ENCODE measurements at regions not wholly inside any gene's neighbourhood (a gene's known extent, or its start where the extent isn't known, plus 50 kb on each side); places are given as distances from the start of the nearest gene placed in this dataset.

- no peaks in the 10 kb centered on the region for H3K36me3 ChIP-seq
- no peaks in the 10 kb centered on the region for H3K9me3 ChIP-seq
- no peaks in the 10 kb centered on the region for H3K4me1 ChIP-seq
- no peak overlapping the region for H3K4me3 ChIP-seq
- H3K27ac ChIP-seq, result no peak overlapping the region
- 58 to 69% methylated on average over 19 to 28 of the region's 28 CpGs for WGBS, 2 donors
- no peak for DNase-seq
- ATAC-seq (ENCODE audit: low FRiP score in 2 of 2), result no peak
- no peak for TF ChIP-seq CTCF (IDR thresholded peaks at IDR 0.05)
- TF ChIP-seq POLR2A (IDR thresholded peaks at IDR 0.05), result no peak
- no peak for TF ChIP-seq EP300 (IDR thresholded peaks at IDR 0.05)
- TF ChIP-seq POLR2AphosphoS5 (IDR thresholded peaks at IDR 0.05), result no peak
- H3K27me3 ChIP-seq, result no peaks in the 10 kb centered on the region
Observed at GRCh38 chr7:101699881-101700823, 71.1 kb upstream of the MYL10 start.

- Histone ChIP-seq H3K4me3 (no peak overlapping the region), H3K27me3 (no peaks in the 10 kb centered on the region), H3K36me3 (no peaks in the 10 kb centered on the region), H3K4me1 (no peaks in the 10 kb centered on the region), H3K9me3 (no peaks in the 10 kb centered on the region), H3K27ac (no peak overlapping the region)
- TF ChIP-seq EP300 (IDR thresholded peaks at IDR 0.05), result no peak
- TF ChIP-seq POLR2A (IDR thresholded peaks at IDR 0.05), result no peak
- no peak for TF ChIP-seq POLR2AphosphoS5 (IDR thresholded peaks at IDR 0.05)
- TF ChIP-seq CTCF (IDR thresholded peaks at IDR 0.05), result no peak
- WGBS, 2 donors, result 84 to 87% methylated on average over 13 of the region's 13 CpGs
- DNase-seq (no peak), ATAC-seq (ENCODE audit: low FRiP score in 2 of 2) (no peak)
Observed at GRCh38 chr7:101701153-101701794, 72.2 kb upstream of the MYL10 start.

GRCh38 chr7:101702362-101702850, 73.3 kb upstream of the MYL10 start:
- no peak for ATAC-seq (ENCODE audit: low FRiP score in 2 of 2)
- Histone ChIP-seq H3K27me3 (no peaks in the 10 kb centered on the region), H3K27ac (no peak overlapping the region), H3K4me3 (no peak overlapping the region), H3K36me3 (no peaks in the 10 kb centered on the region), H3K9me3 (no peaks in the 10 kb centered on the region), H3K4me1 (no peaks in the 10 kb centered on the region)
- DNase-seq, result no peak
- no peak for TF ChIP-seq CTCF (IDR thresholded peaks at IDR 0.05)
- TF ChIP-seq EP300 (IDR thresholded peaks at IDR 0.05), result no peak
- TF ChIP-seq POLR2A (IDR thresholded peaks at IDR 0.05), result no peak
- TF ChIP-seq POLR2AphosphoS5 (IDR thresholded peaks at IDR 0.05), result no peak
- WGBS, 2 donors, result 51 to 68% methylated on average over 13 of the region's 13 CpGs

GRCh38 chr7:101705331-101705730, 76.2 kb upstream of the MYL10 start:
- ATAC-seq (ENCODE audit: low FRiP score in 2 of 2), result no peak
- H3K27me3 ChIP-seq, result no peaks in the 10 kb centered on the region

More at GRCh38 chr7:101705331-101705730, 76.2 kb upstream of the MYL10 start:
- no peaks in the 10 kb centered on the region for H3K9me3 ChIP-seq
- H3K36me3 ChIP-seq, result no peaks in the 10 kb centered on the region
- H3K4me3 ChIP-seq, result no peak overlapping the region
- H3K4me1 ChIP-seq, result no peaks in the 10 kb centered on the region
- TF ChIP-seq POLR2AphosphoS5 (IDR thresholded peaks at IDR 0.05) (no peak), EP300 (IDR thresholded peaks at IDR 0.05) (no peak), CTCF (IDR thresholded peaks at IDR 0.05) (no peak), POLR2A (IDR thresholded peaks at IDR 0.05) (no peak)
- WGBS, 2 donors, result 39 to 48% methylated on average over 3 of the region's 3 CpGs
- no peak for DNase-seq
- H3K27ac ChIP-seq, result no peak overlapping the region
